Activated B cell treated with CpG ODN at 0.5 μM for 24 hours (primary cell): ENCODE measurements at regions not wholly inside any gene's neighbourhood (a gene's known extent, or its start where the extent isn't known, plus 50 kb on each side); places are given as distances from the start of the nearest gene placed in this dataset.
"Not testable (repeated sequence)": the region's sequence is repeated elsewhere in the genome, so short reads cannot be mapped to it uniquely, and the experiment has no call there.

Experiments used
- ATAC-seq: fragments of 200-7000 bp; cut with Tn5 transposase; one replicate; pipeline ENCODE4 v1.10.0; 2021; ENCODE audit warnings: low read depth, mild to moderate bottlenecking, moderate library complexity
- CTCF ChIA-PET: fragments of 350-600 bp; sonication (Branson Sonifier 250); formaldehyde crosslinking; loops from one replicate; lab custom pipeline; 2021; ENCODE audit warnings: antibody characterized with exemption; lab: Charles Lee
- POLR2A ChIA-PET: fragments of 350-600 bp; sonication (Branson Sonifier 250); formaldehyde crosslinking; loops from one replicate; lab custom pipeline; 2021; ENCODE audit warnings: antibody characterized with exemption; lab: Charles Lee
- DNase-seq: peaks from one replicate; pipeline ENCODE4 v3.0.0; 2022
- H3K27ac Mint-ChIP-seq: one replicate; pipeline ENCODE4 v1.8.0; 2020; ENCODE audit warnings: mixed read lengths
- H3K27me3 Mint-ChIP-seq: one replicate; pipeline ENCODE4 v1.8.0; 2021; ENCODE audit warnings: mixed read lengths
- H3K36me3 Mint-ChIP-seq: one replicate; pipeline ENCODE4 v1.8.0; 2021; ENCODE audit warnings: low read depth, mixed read lengths
- H3K4me1 Mint-ChIP-seq: one replicate; pipeline ENCODE4 v1.8.0; 2021; ENCODE audit warnings: mixed read lengths
- H3K4me3 Mint-ChIP-seq: one replicate; pipeline ENCODE4 v1.8.0; 2020; ENCODE audit warnings: mild to moderate bottlenecking, mixed read lengths
- H3K9me3 Mint-ChIP-seq: one replicate; pipeline ENCODE4 v1.8.0; 2020; ENCODE audit warnings: mixed read lengths
- CTCF ChIP-seq: fragments of 200-600 bp; IDR thresholded peaks from one replicate; pipeline ENCODE4 v1.8.0; 2022; ENCODE audit warnings: antibody characterized with exemption, mild to moderate bottlenecking
- intact Hi-C: fragments of 100-400 bp; cut with micrococcal nuclease; formaldehyde crosslinking; loops from one replicate; pipeline ENCODE4 v1.15.1; 2024

GRCh38 chr13:74270018-74270417, 135.8 kb upstream of the KLF12 start:
- DNase-seq (no peak), ATAC-seq (no peak)
- H3K9me3 Mint-ChIP-seq = peaks cover 6% of the 10 kb centered on the region
- H3K36me3 Mint-ChIP-seq = no peaks in the 10 kb centered on the region
- peaks cover 10% of the 10 kb centered on the region for H3K27me3 Mint-ChIP-seq
- POLR2A ChIA-PET = no interaction called here
- H3K27ac Mint-ChIP-seq = no peak overlapping the region
- H3K4me3 Mint-ChIP-seq = no peak overlapping the region
- no peak for TF ChIP-seq CTCF
- H3K4me1 Mint-ChIP-seq = no peaks in the 10 kb centered on the region
- intact Hi-C loops = no loop called here
- CTCF ChIA-PET = interaction anchor here (1.5 kb wide), 1 partner anchor 17 kb away, joined by 4 read pairs; no protein-coding TSS in a partner anchor

GRCh38 chr13:74266861-74267260, 132.7 kb upstream of the KLF12 start:
- ChIA-PET POLR2A (no interaction called here), CTCF (no interaction called here)
- Mint-ChIP-seq H3K4me3 (no peak overlapping the region), H3K27me3 (peaks cover 13% of the 10 kb centered on the region), H3K27ac (no peak overlapping the region), H3K36me3 (no peaks in the 10 kb centered on the region), H3K9me3 (peaks cover 13% of the 10 kb centered on the region), H3K4me1 (no peaks in the 10 kb centered on the region)
- no peak for ATAC-seq
- intact Hi-C loops = no loop called here
- DNase-seq = no peak
- no peak for TF ChIP-seq CTCF

GRCh38 chr13:74266309-74266708, 132.1 kb upstream of the KLF12 start:
- Mint-ChIP-seq H3K27me3 (peaks cover 13% of the 10 kb centered on the region), H3K4me3 (no peak overlapping the region), H3K36me3 (no peaks in the 10 kb centered on the region), H3K4me1 (no peaks in the 10 kb centered on the region), H3K9me3 (peaks cover 11% of the 10 kb centered on the region), H3K27ac (no peak overlapping the region)
- DNase-seq (no peak), ATAC-seq (no peak)
- ChIA-PET POLR2A (no interaction called here), CTCF (no interaction called here)
- TF ChIP-seq CTCF = no peak
- intact Hi-C loops = no loop called here

- Mint-ChIP-seq H3K27me3 (peaks cover 11% of the 10 kb centered on the region), H3K9me3 (peaks cover 11% of the 10 kb centered on the region), H3K4me1 (no peaks in the 10 kb centered on the region), H3K4me3 (no peak overlapping the region), H3K36me3 (no peaks in the 10 kb centered on the region), H3K27ac (no peak overlapping the region)
- CTCF ChIA-PET = no interaction called here
- DNase-seq = no peak
- intact Hi-C loops = no loop called here
- POLR2A ChIA-PET = no interaction called here
- no peak for ATAC-seq
- TF ChIP-seq CTCF = no peak
Measured at GRCh38 chr13:74264333-74264732, 130.1 kb upstream of the KLF12 start.

GRCh38 chr13:74260420-74260819, 126.2 kb upstream of the KLF12 start:
- H3K27ac Mint-ChIP-seq, H3K9me3 Mint-ChIP-seq, intact Hi-C loops, H3K4me1 Mint-ChIP-seq, DNase-seq, POLR2A ChIA-PET, H3K36me3 Mint-ChIP-seq, ATAC-seq, H3K27me3 Mint-ChIP-seq, H3K4me3 Mint-ChIP-seq: not testable (repeated sequence)
- CTCF ChIA-PET = interaction anchor here (0.9 kb wide), 1 partner anchor 26 kb away, joined by 3 read pairs; no protein-coding TSS in a partner anchor

GRCh38 chr13:74259641-74260040, 125.4 kb upstream of the KLF12 start:
- ChIA-PET CTCF (no interaction called here), POLR2A (no interaction called here)
- peaks cover 5% of the 10 kb centered on the region for H3K9me3 Mint-ChIP-seq
- no peak for DNase-seq
- no peaks in the 10 kb centered on the region for H3K4me1 Mint-ChIP-seq
- TF ChIP-seq CTCF = no peak
- H3K27ac Mint-ChIP-seq = no peak overlapping the region
- no peak for ATAC-seq
- no peak overlapping the region for H3K4me3 Mint-ChIP-seq
- no peaks in the 10 kb centered on the region for H3K36me3 Mint-ChIP-seq
- H3K27me3 Mint-ChIP-seq = peaks cover 8% of the 10 kb centered on the region
- intact Hi-C loops = no loop called here
